GM19455 (cell line): ENCODE measurements at regions not wholly inside any gene's neighbourhood (a gene's known extent, or its start where the extent isn't known, plus 50 kb on each side); places are given as distances from the start of the nearest gene placed in this dataset.

ENCODE experiments used
- ATAC-seq: cut with Tn5 transposase; IDR thresholded peaks from one replicate; pipeline ENCODE4 v1.9.1; 2021; ENCODE audit not compliant: unreplicated experiment

- ATAC-seq: no peak
Observed at GRCh38 chr14:61940666-61941420, 178.6 kb downstream of the SNAPC1 start.

DNA sequence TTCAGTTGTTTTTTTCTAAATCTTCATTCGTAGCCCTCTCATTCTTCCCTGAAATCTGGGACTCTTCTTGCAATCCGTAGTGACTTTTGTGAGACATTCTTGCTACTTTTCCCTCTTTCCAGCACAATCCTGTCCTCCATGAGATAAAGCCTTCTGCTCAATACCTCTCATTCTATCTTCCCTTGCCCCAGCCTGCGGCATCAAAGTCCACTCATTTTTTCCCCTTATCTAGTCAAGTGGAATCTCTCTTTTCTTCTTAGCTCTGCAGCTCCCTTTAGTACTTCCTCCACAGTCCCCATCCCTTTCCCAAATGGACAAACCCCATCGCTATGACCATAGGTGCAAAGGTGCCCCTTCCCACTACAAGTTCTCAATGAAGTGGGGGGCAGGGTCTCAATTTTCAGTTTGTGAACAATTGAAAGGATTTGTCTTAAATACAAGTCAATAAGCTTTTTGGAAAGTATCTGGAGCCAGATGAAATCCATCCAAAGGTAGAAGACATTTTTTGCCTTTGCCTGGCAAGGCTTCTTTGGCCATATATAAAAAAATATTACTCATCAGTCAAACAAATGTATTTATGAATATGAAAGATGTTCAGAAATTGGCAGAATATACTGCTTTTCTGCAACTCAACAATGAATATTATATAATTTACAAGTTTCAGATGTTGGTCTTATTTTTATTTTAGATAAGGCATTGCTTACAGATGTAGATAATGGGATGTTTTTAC is 179.4 kb downstream of the SNAPC1 start:
- ATAC-seq: no peak

DNA sequence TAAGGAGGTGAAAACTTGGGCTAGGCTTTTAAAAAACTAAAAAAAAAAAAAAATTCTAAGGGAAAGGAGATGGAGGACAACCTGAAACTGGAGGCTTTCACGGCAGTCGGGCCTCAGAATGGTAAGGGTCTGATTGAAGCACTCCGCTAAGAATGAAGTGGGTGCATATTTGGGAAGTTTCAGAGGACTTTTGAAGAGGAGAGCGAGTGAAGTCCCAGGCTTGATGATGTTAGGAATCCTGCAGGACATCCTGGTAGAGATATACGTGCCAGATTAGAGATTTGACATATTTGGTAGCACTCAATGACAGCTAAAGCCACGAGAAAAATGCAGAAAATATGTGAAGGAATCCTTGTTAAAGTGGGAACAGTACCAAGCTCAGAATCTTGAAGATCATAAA is 186.2 kb downstream of the SNAPC1 start:
- ATAC-seq: no peak

GRCh38 chr14:61950340-61950739 is 188.1 kb downstream of the SNAPC1 start:
- ATAC-seq: no peak

DNA sequence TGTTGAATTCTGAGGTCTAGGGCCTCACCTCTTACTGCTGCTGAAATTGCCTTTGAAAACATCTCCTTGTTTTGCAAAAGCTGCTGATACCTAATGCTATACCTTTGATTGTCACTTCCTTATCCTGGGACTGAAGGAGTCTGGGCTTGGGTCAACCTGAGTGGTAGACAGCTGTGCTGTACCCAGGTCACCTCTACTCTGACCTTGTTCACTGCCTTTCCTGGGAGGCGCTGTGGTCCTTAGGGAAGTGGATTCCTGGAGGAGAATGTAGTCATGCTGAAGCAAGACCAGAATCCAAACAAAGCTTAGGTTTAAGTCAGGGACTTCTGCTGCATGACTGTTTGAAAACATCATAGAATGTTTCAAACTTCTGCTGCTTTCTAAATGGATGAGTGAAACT is 191.4 kb downstream of the SNAPC1 start:
- ATAC-seq: no peak

GRCh38 chr14:61954306-61954705 is 192.1 kb downstream of the SNAPC1 start:
- ATAC-seq: no peak

- no peak for ATAC-seq
Observed at GRCh38 chr14:61956517-61956916, 194.3 kb downstream of the SNAPC1 start.

GRCh38 chr14:61959348-61959747 is 197.1 kb downstream of the SNAPC1 start:
- no peak for ATAC-seq

GRCh38 chr14:61961369-61961768 is 199.1 kb downstream of the SNAPC1 start:
- ATAC-seq: no peak

- no peak for ATAC-seq
Observed at GRCh38 chr14:61963926-61964325, 201.7 kb downstream of the SNAPC1 start.

DNA sequence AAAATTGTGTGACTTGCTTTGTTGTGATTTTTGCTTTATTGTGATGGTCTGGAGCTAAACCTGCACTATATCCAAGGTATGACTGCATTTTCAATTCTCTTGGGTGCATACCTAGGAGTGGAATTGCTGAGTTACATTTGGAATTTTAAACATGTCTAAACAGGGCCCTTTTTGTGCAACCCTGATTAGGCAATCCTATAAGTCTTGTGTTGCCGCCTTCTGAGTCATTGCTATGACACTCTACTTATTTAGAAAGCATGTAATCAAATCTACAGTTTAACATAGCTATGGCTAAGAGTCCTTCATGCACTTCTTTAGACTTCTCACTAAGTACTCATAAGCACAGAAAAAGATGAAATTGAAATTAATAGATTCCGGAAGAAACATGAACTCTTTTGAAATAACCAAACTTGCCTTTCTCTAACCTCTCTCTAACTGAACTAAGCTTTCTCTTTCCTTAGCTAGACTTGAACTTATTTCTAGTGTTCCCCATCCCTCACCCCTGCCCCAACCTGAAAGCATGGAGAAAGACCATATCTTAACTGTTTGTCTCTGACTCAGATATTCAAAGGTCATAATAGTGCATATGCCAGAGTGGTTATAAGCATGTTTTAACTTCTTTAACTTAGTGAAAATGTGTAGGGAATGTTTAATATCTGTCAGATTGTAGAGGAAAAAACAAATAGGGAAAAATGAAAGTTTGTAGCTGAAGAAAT is 203.0 kb downstream of the SNAPC1 start:
- ATAC-seq: no peak

- no peak for ATAC-seq
Observed at GRCh38 chr14:61968207-61968606, 206.0 kb downstream of the SNAPC1 start.

GRCh38 chr14:61972711-61973110 is 210.5 kb downstream of the SNAPC1 start:
- ATAC-seq: no peak

DNA sequence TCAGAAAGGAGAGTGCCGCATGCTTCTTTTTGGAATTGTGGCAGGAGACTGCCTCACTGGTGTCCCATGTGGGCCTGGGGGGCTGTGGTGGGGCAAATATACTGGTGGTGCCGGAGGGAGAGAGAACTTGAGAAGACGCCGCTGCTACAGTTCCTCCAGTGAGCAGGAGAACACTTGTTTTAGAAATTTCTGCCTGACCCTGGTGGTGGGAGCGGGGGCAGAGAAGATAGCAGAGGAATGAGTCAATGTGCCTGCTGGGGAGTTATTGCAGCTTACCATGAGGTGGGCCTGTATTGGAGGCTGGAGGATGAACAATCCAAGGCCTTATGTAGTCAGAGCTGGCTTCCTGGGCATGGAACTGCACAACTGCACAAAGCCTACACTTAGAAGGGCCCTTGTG is 211.8 kb downstream of the SNAPC1 start:
- ATAC-seq: no peak

DNA sequence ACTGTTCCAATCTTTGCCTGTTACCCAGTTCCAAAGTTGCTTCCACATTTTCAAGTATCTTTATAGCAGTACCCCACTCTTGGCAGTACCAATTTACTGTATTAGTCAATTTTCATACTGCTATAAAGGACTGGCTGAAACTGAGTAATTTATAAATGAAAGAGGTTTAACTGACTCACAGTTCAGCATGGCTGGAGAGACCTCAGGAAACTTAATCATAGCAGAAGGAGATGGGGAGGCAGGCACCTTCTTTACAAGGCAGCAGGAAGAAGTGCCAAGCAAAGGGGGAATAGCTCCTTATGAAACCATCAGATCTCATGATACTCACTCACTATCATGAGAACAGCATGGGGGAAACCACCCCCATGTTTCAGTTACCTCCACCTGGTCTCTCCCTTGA is 215.0 kb downstream of the SNAPC1 start:
- ATAC-seq: no peak

DNA sequence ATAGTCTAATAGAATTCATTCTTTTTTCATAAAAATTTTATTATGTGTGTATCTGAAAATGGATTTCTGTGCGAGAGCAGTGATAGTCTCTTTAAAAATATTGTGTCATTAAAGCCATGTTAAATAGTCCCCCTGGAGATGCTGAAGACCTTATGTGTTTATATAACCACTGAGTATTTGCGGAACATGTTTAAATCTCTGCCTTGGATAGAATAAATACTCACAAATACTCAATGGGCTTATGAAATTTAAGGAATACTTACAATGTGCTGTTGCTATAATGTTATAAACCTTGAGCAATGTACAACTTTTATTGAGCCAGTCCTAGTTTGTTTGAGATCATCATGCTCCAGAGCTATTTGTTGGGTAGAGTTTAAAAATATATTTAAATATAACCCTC is 226.0 kb downstream of the SNAPC1 start:
- no peak for ATAC-seq

DNA sequence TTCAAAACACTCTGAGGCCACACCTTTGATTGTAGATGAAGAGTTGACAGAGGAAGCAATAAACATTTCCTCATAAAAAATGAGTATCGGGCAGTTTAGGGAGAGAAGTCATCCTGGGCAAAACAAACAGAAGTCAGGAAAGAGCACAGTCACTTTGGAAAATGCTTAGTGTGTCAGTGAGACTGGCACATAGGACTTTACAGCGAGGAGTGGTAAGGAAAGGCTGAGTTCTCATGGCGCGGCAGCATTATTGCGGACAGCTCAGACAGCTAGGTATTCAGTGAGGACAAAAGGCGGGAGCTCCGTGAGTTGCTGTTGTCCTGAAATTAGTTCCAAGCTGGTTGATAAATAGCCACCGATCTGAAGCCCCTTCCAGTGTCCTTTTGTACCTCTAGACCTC is 229.9 kb downstream of the SNAPC1 start:
- no peak for ATAC-seq

DNA sequence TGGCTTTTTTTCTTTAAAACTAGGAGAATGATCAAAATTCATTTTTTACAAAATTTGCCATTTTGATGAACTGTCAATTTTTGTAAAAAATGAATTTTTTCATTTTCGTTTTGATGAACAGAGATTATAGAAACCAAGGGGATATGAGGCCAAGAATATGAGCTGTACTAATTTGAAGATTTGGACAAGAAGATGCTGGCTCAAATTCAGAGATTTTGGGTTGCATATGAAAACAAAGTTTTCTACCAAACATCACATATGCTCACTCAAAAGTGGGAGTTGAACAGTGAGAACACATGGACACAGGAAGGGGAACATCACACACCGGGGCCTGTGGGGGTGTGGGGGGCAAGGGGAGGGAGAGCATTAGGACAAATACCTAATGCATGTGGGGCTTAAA is 230.7 kb downstream of the SNAPC1 start:
- ATAC-seq: no peak

GRCh38 chr14:61994589-61994988 is 232.4 kb downstream of the SNAPC1 start:
- no peak for ATAC-seq

DNA sequence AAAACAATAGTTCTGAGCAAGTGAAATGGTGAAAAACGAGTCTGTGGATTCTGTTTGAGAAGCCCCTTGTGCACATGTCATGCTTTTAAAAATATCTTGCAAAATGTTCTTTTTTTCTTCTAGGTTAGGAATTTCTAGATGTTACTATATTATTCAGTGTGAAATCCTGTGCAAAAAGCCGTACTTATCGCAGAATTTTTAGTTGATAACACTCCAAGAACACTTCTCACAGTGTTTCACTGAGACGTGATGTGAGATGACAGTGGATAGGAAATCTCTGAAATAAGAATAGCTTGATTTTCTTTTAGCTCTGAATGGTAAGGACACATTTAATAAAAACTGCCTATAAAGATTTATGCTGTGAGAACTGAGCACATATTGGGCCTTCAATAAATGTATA is 234.5 kb downstream of the SNAPC1 start:
- no peak for ATAC-seq

GRCh38 chr14:61997161-61997560 is 234.9 kb downstream of the SNAPC1 start:
- no peak for ATAC-seq

GRCh38 chr14:62001963-62002362 is 239.7 kb downstream of the SNAPC1 start:
- ATAC-seq: no peak
